Upper lobe of left lung (tissue), 6 donors: ENCODE measurements at regions not wholly inside any gene's neighbourhood (a gene's known extent, or its start where the extent isn't known, plus 50 kb on each side); places are given as distances from the start of the nearest gene placed in this dataset.
A peak's percentile ranks its signal among the peaks of the same experiment; 100 is the strongest.

Source experiments
- ATAC-seq, 2 donors: fragments of 200-7000 bp; cut with Tn5 transposase; one replicate each; pipeline ENCODE4 v1.9.1; 2022; ENCODE audit warnings: mild to moderate bottlenecking in 2 of 2, moderate library complexity in 2 of 2; ENCODE audit not compliant: low FRiP score in 2 of 2
- DNase-seq, 2 donors: peaks; one replicate each; pipeline ENCODE4 v3.0.0-alpha.2; 2019 to 2020
- H3K27ac ChIP-seq, 4 donors: fragments of 200-600 bp; sonication (generic); one replicate each; pipeline ENCODE4 v1.5.1; 2016 to 2019
- H3K27me3 ChIP-seq, 4 donors: fragments of 200-600 bp; sonication (generic); one replicate each; pipeline ENCODE4 v1.5.1; 2017 to 2019
- H3K36me3 ChIP-seq, 4 donors: fragments of 200-600 bp; sonication (generic); one replicate each; pipeline ENCODE4 v1.5.1; 2016 to 2019
- H3K4me1 ChIP-seq, 4 donors: fragments of 200-600 bp; sonication (generic); one replicate each; pipeline ENCODE4 v1.5.1; 2018 to 2019
- H3K4me3 ChIP-seq, 4 donors: fragments of 200-600 bp; sonication (generic); one replicate each; pipeline ENCODE4 v1.5.1; 2017 to 2019; ENCODE audit warnings: mild to moderate bottlenecking in 2 of 4, moderate library complexity in 1 of 4
- H3K9me3 ChIP-seq, 4 donors: fragments of 200-600 bp; sonication (generic); one replicate each; pipeline ENCODE4 v1.5.1; 2018 to 2019
- EP300 ChIP-seq, 4 donors: sonication (generic); formaldehyde crosslinking; IDR thresholded peaks; one replicate each; pipeline ENCODE4 v1.5.1; 2017; ENCODE audit warnings: antibody characterized with exemption in 4 of 4, control low read depth in 2 of 4
- POLR2A ChIP-seq, 4 donors: fragments of 450-650 bp; IDR thresholded peaks; one replicate each; pipeline ENCODE4 v1.5.1; 2016 to 2017; ENCODE audit warnings: antibody characterized with exemption in 4 of 4, mild to moderate bottlenecking in 2 of 4
- POLR2AphosphoS5 ChIP-seq, 2 donors: sonication (generic); formaldehyde crosslinking; IDR thresholded peaks; one replicate each; pipeline ENCODE4 v1.5.1; 2017; ENCODE audit warnings: antibody characterized with exemption in 2 of 2
- WGBS, 2 donors: methylation state at CpG; one replicate each; pipeline ENCODE4 v1.1.5; 2017 to 2018; 5-methylcytosine and 5-hydroxymethylcytosine counted together
- small RNA-seq, 4 donors: library from RNA; depleted of rRNA; stranded (forward); fragments of <200 nt; gene quantifications; one replicate each; pipeline ENCODE3, GENCODE V24; 2016
- TF ChIP-seq, protein P1 (sequence below), 6 experiments: fragments of 450-650 bp in 4 of 6; fragments of 200-600 bp in 2 of 6; sonication (generic) in 2 of 6; IDR thresholded peaks; one replicate each; pipeline ENCODE4 v1.5.1; 2016 to 2019; ENCODE audit warnings: antibody characterized with exemption in 6 of 6
- donor health status: DM: no; HTN: no; CAD: no; lungs with moderate emphysema.
- donor health status: DM: no; HTN: yes; CAD: no; lungs with severe emphysema.

DNA sequence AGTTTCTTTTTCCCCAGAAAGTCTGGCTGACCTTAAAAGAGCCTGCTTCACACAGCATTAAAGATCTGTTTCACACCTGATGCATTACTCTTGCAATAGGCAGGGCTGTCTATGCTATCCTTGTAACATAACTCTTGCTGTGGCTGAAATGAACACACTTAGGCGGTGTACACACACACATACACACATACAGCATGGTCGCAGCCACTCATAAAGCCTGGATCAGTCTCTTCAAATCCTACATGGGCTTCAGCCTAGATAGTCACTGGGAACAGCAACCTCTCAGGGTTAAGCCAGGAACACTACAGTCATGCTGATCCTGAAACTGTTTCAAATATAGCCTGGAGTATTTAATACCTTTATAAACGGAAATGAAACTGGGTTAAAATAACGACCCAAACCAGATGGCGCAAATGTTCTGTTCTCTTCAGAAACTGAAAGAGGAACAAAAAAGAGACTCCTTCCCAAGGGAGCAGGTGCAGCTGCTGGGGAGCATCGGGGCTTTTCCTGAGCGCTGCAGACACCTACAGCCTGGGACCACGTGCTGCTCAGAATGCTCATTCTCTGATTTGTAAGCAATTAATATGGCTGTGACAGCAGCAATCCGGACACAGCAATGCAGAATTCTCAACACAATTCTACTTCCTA is 61.0 kb upstream of the SFMBT2 start:
- peaks cover 0 to 11% (median 0%) of the 10 kb centered on the region in 4 donors for H3K4me1 ChIP-seq
- TF ChIP-seq POLR2AphosphoS5 (IDR thresholded peaks at IDR 0.05) (no peak), POLR2A (IDR thresholded peaks at IDR 0.05) (no peak), EP300 (IDR thresholded peaks at IDR 0.05) (no peak)
- TF ChIP-seq, protein P1, sequence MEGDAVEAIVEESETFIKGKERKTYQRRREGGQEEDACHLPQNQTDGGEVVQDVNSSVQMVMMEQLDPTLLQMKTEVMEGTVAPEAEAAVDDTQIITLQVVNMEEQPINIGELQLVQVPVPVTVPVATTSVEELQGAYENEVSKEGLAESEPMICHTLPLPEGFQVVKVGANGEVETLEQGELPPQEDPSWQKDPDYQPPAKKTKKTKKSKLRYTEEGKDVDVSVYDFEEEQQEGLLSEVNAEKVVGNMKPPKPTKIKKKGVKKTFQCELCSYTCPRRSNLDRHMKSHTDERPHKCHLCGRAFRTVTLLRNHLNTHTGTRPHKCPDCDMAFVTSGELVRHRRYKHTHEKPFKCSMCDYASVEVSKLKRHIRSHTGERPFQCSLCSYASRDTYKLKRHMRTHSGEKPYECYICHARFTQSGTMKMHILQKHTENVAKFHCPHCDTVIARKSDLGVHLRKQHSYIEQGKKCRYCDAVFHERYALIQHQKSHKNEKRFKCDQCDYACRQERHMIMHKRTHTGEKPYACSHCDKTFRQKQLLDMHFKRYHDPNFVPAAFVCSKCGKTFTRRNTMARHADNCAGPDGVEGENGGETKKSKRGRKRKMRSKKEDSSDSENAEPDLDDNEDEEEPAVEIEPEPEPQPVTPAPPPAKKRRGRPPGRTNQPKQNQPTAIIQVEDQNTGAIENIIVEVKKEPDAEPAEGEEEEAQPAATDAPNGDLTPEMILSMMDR (IDR thresholded peaks at IDR 0.05): no peak
- H3K9me3 ChIP-seq: no peaks in the 10 kb centered on the region
- H3K36me3 ChIP-seq: no peaks in the 10 kb centered on the region
- ATAC-seq (peak in 1 of 2 donors; percentile 65), DNase-seq (no peak)
- 43 to 59% methylated on average over 9 of the region's 9 CpGs for WGBS, 2 donors
- peak overlapping the region in 3 of 4 donors; percentile 15 to 58 (median 38) for H3K27ac ChIP-seq
- no peaks in the 10 kb centered on the region for H3K27me3 ChIP-seq
- H3K4me3 ChIP-seq: no peak overlapping the region

DNA sequence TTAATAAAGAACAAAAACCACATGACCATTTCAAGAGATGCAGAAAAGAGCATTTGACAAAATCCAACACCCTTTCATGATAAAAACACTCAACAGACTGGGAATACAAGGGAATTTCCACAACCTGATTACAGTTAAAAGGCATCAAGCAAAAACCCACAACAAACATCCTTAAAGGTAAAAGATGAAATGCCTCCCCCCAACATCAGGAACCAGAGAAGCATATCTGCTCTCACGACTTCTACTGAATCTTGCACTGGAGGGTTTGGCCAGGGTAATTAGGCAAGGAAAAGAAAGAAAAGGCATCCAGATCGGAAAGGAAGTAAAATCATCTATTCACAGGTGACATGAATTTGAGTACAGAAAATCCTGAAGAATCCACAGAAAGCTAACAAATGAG is 59.5 kb upstream of the SFMBT2 start:
- H3K4me3 ChIP-seq: no peak overlapping the region
- H3K27me3 ChIP-seq: no peaks in the 10 kb centered on the region
- H3K4me1 ChIP-seq: peaks cover 0 to 4% (median 0%) of the 10 kb centered on the region in 4 donors
- no peak for TF ChIP-seq POLR2A (IDR thresholded peaks at IDR 0.05)
- TF ChIP-seq POLR2AphosphoS5 (IDR thresholded peaks at IDR 0.05): no peak
- TF ChIP-seq, protein P1 (IDR thresholded peaks at IDR 0.05): no peak
- no peak overlapping the region for H3K27ac ChIP-seq
- DNase-seq (no peak), ATAC-seq (no peak)
- WGBS, 2 donors: 76 to 94% methylated on average over 2 of the region's 2 CpGs
- H3K36me3 ChIP-seq: no peaks in the 10 kb centered on the region
- no peaks in the 10 kb centered on the region for H3K9me3 ChIP-seq

DNA sequence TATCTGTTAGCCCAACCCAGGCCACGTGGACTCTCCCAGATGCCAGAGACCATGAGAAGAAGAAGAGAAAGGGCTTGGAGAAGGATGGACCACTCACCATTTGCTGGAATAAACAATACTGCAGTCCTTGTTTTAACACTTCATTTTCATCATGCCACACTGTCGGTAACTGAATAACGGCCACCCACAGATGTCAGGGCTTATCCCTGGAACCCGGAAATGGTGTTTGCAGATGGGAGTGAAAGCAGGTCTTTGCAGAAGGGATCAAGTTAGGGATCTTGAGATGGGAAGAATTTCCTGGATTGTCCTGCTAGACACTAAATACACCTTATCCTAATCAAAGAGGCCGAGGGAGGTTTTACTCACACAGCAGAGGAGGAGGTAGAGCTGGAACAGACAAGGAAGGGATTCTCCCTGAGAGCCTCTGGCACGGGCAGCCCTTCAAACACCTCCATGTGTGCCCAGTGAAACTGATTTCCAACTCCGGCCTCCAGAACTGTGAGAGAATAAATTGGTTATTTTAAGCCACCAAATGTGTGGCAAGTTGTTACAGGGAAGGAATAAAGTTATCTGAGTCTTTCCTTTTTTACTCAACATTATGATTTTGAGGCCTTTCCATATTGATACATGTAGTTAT is 56.3 kb upstream of the SFMBT2 start:
- no peak overlapping the region for H3K4me3 ChIP-seq
- no peak overlapping the region for H3K27ac ChIP-seq
- DNase-seq (no peak), ATAC-seq (no peak)
- H3K36me3 ChIP-seq: no peaks in the 10 kb centered on the region
- no peaks in the 10 kb centered on the region for H3K9me3 ChIP-seq
- 68 to 70% methylated on average over 7 of the region's 7 CpGs for WGBS, 2 donors
- TF ChIP-seq EP300 (IDR thresholded peaks at IDR 0.05) (no peak), POLR2A (IDR thresholded peaks at IDR 0.05) (no peak), POLR2AphosphoS5 (IDR thresholded peaks at IDR 0.05) (no peak)
- TF ChIP-seq, protein P1 (IDR thresholded peaks at IDR 0.05): no peak
- no peaks in the 10 kb centered on the region for H3K4me1 ChIP-seq
- H3K27me3 ChIP-seq: no peaks in the 10 kb centered on the region

DNA sequence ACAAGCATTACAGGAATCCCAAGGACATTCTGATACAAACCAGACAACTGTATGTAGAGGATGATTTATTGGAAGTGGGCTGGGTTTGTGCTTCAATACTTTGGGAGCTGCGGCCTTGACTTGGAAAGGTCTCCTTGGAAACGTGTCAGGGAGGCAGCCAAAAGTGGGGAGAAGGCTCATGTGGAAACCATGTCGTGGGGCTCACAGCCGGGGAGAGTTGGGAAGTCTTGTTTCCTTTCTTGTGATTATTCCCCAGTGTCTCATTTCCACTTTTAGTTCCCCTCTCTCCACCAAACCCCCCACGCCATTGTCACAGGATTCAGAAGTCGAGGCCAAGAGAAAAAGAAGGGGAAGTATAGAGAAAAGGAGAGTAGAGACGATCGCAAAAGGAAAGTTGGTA is 53.9 kb upstream of the SFMBT2 start:
- ATAC-seq: no peak

More for the DNA sequence above, 53.9 kb upstream of the SFMBT2 start:
- H3K9me3 ChIP-seq: no peaks in the 10 kb centered on the region
- 65 to 76% methylated on average over 8 of the region's 8 CpGs for WGBS, 2 donors
- TF ChIP-seq, protein P1 (IDR thresholded peaks at IDR 0.05): no peak
- TF ChIP-seq POLR2AphosphoS5 (IDR thresholded peaks at IDR 0.05) (no peak), EP300 (IDR thresholded peaks at IDR 0.05) (no peak)
- no peak overlapping the region for H3K27ac ChIP-seq
- no peaks in the 10 kb centered on the region for H3K27me3 ChIP-seq
- no peak overlapping the region for H3K4me3 ChIP-seq
- no peaks in the 10 kb centered on the region for H3K4me1 ChIP-seq
- no peaks in the 10 kb centered on the region for H3K36me3 ChIP-seq
- no peak for DNase-seq

Small RNAs in the stretch of these regions (small RNA-seq; reads per million reads assigned to genes)
- gene RNU6-535P: 0 reads per million in 4 donors
